GM21576 (cell line): ENCODE measurements at regions not wholly inside any gene's neighbourhood (a gene's known extent, or its start where the extent isn't known, plus 50 kb on each side); places are given as distances from the start of the nearest gene placed in this dataset.
"Not testable (repeated sequence)": the region's sequence is repeated elsewhere in the genome, so short reads cannot be mapped to it uniquely, and the experiment has no call there.

ENCODE experiments used
- ATAC-seq: cut with Tn5 transposase; IDR thresholded peaks from one replicate; pipeline ENCODE4 v1.9.1; 2021; ENCODE audit warnings: mild to moderate bottlenecking, moderate library complexity; ENCODE audit not compliant: unreplicated experiment

DNA sequence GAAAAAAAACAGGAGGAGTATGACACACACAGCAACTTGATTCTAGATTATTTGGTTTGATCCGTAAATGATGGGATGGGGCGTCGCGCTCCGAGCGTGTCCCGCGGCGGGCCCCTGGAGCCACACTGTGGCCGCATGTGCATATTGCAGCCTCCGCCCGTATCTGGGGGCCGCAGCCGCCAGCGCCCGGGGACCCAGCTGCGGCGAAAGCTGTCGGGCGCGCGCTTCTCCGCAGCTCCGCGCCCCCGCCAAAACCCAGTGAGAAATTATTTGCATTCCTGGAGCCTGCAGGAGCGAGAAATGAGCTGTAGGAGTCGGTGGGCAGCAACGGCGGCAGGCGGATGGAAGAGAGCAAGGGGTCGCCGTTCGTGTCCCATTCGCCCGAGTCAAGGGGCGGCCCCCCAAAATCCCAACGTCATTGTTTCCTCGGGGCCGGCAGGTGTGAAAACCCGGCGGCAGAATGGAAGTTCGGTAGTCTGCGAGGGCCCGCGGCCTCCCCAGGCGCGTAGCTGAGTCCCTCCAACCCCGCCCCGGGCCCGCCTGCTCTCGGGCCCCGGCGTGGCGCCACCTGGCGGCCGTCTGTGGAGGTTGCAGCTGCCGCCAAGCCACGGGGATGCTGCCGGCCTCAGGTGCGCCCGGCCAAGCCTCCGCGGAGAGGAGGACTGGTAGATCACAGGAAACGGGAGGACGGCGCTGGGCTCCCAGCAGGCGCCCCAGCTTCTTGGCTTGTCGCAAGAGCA, 86.8 kb downstream of the FAM72B start:
- peak; percentile 90 for ATAC-seq

DNA sequence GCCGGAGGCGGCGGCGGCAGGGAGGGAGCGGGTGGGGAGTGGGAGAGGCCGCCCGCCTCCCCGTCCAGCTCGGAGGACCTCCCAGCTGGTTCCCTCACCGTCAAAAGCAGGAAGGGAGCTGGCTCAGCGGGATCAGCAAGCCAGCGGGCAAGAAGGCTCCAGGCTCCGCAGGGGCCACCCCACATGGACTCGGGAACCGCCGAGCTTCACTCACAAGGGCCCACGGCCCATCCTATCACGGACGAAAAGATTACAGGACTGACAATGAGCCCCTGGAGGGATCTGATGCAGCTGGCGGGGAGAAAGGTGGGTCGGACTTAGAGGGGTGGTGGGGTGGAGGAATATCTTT, 86.3 kb downstream of the FAM72B start:
- not testable (repeated sequence) for ATAC-seq

DNA sequence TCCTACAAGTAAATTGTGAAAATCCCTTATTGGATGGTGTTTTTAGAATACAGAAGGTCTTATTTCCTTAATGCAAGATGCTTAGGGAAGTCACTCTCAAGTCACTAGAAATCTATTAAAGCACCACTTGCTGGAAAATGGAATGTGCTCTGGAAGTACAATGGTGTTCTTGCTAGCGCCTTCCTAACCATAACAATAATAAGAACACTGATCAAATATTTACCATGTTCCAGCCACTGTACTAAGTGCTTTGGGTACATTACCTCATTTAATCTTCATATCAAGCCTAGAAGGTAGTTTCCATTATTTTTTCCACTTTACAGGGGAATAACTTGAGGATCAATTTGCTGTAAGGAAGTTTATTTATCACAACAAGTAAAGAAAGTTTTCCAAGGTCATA, 75.1 kb downstream of the FAM72B start:
- ATAC-seq: not testable (repeated sequence)

DNA sequence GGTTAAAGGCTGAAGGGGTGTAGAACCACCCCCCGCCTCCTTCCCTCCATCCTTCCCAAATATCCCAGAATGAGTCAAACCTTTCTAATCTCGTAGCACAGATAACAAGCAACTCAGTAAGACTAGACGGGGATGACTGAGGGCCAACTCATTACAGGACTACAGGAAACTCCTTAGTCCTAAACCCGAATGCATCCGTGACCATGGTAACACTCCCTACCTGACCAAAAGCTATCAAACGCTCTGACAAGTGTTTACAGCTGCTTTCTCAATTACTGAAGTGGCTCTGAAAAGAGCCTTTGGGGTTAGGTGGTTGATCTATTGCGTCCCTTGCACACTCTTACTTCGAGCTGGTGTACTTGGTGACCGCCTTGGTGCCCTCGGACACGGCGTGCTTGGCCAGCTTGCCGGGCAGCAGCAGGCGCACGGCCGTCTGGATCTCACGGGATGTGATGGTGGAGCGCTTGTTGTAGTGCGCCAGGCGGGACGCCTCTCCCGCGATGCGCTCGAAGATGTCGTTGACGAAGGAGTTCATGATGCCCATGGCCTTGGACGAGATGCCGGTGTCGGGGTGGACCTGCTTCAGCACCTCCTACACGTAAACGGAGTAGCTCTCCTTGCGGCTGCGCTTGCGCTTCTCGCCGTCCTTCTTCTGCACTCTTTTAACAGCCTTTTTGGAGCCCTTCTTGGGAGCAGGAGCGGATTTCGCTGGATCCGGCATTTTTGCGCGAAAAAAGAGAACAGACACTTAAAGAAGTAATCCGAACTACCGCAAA, 67.4 kb downstream of the FAM72B start:
- not testable (repeated sequence) for ATAC-seq

DNA sequence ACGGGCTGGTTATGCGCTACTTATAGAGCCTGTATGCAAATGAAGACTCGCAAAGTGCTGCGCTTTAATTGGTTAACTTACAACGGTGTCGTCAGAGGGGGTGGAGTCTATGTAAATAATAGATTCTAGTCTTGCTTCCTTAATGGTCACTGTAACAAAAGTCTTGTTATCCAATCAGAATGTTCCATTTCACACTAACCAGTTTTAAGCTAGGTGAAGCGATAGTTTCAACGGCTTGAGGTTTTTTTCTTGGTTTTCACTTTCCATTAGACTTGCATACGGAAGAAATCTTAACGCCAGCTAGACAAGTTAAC, 66.9 kb downstream of the FAM72B start:
- not testable (repeated sequence) for ATAC-seq

DNA sequence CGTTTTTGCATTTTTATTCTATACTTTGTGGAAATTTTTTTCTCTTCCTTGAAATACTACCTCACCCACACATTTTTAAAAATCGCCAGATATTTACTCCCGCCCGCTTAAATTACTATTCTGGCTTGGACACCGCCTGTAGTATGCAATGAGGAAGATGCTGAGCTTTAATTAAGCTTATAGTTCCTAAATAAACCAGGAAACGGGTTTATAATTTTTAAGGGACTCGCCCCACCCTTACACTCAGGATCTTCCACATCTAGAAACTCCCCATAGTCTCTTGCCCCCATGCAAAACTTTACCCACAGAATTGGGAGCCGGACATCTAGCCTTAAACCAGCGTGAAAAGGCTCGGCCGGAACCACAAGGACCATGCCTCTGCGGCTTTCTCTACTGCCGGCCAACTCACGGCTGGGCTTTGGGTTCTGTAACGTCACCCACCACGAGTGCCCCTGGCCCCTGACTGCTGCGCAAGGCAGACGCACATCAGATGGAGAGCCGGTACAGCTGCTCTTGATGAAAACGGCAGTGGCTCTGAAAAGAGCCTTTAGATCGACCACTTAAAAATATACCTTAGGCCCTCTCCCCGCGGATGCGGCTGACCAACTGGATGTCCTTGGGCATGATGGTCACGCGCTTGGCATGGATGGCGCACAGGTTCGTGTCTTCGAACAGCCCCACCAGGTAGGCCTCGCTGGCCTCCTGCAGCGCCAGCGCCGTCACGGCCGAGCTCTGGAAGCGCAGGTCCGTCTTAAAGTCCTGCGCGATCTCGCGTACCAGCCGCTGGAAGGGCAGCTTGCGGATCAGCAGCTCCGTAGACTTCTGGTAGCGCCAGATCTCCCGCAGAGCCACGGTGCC, 66.3 kb downstream of the FAM72B start:
- not testable (repeated sequence) for ATAC-seq
